HG02884 (cell line): ENCODE measurements at regions not wholly inside any gene's neighbourhood (a gene's known extent, or its start where the extent isn't known, plus 50 kb on each side); places are given as distances from the start of the nearest gene placed in this dataset.
"Not testable (repeated sequence)": the region's sequence is repeated elsewhere in the genome, so short reads cannot be mapped to it uniquely, and the experiment has no call there.

Experiments
- ATAC-seq: cut with Tn5 transposase; IDR thresholded peaks from one replicate; pipeline ENCODE4 v1.9.1; 2021; ENCODE audit warnings: mild to moderate bottlenecking, moderate library complexity; ENCODE audit not compliant: unreplicated experiment

- no peak for ATAC-seq
These were observed 308.3 kb downstream of the NR2F2 start for GRCh38 chr15:96638793-96639192.

GRCh38 chr15:96645796-96646195 lies 315.3 kb downstream of the NR2F2 start:
- ATAC-seq = no peak

GRCh38 chr15:96648866-96649265 lies 318.4 kb downstream of the NR2F2 start:
- no peak for ATAC-seq

GRCh38 chr15:96657096-96657495 lies 326.6 kb downstream of the NR2F2 start:
- ATAC-seq = no peak

GRCh38 chr15:96666979-96667378 lies 336.5 kb downstream of the NR2F2 start:
- ATAC-seq = not testable (repeated sequence)

GRCh38 chr15:96670389-96670788 lies 339.9 kb downstream of the NR2F2 start:
- ATAC-seq = no peak

GRCh38 chr15:96672629-96673028 lies 342.1 kb downstream of the NR2F2 start:
- no peak for ATAC-seq

- no peak for ATAC-seq
These were observed 347.9 kb downstream of the NR2F2 start for GRCh38 chr15:96678386-96678785.

- no peak for ATAC-seq
These were observed 357.0 kb downstream of the NR2F2 start for GRCh38 chr15:96687388-96688107.

GRCh38 chr15:96690733-96691132 lies 360.2 kb downstream of the NR2F2 start:
- no peak for ATAC-seq

GRCh38 chr15:96692826-96693225 lies 362.3 kb downstream of the NR2F2 start:
- no peak for ATAC-seq

- ATAC-seq = no peak
These were observed 363.0 kb downstream of the NR2F2 start for GRCh38 chr15:96693515-96693914.

- no peak for ATAC-seq
These were observed 363.6 kb downstream of the NR2F2 start for GRCh38 chr15:96693990-96694517.

GRCh38 chr15:96695426-96695825 lies 364.9 kb downstream of the NR2F2 start:
- no peak for ATAC-seq

- no peak for ATAC-seq
These were observed 369.4 kb downstream of the NR2F2 start for GRCh38 chr15:96699871-96700401.

GRCh38 chr15:96700555-96700954 lies 370.1 kb downstream of the NR2F2 start:
- ATAC-seq = no peak

GRCh38 chr15:96701443-96701842 lies 370.9 kb downstream of the NR2F2 start:
- no peak for ATAC-seq

GRCh38 chr15:96701877-96702276 lies 371.4 kb downstream of the NR2F2 start:
- no peak for ATAC-seq

GRCh38 chr15:96702589-96702988 lies 372.1 kb downstream of the NR2F2 start:
- no peak for ATAC-seq

GRCh38 chr15:96703091-96703490 lies 372.6 kb downstream of the NR2F2 start:
- ATAC-seq = no peak

- ATAC-seq = no peak
These were observed 373.5 kb downstream of the NR2F2 start for GRCh38 chr15:96703794-96704550.

GRCh38 chr15:96716075-96716474 lies 385.6 kb downstream of the NR2F2 start:
- ATAC-seq = no peak
